ENCODE measurements at regions not wholly inside any gene's neighbourhood (a gene's known extent, or its start where the extent isn't known, plus 50 kb on each side); places are given as distances from the start of the nearest gene placed in this dataset.
A peak's percentile ranks its signal among the peaks of the same experiment; 100 is the strongest.

DNA sequence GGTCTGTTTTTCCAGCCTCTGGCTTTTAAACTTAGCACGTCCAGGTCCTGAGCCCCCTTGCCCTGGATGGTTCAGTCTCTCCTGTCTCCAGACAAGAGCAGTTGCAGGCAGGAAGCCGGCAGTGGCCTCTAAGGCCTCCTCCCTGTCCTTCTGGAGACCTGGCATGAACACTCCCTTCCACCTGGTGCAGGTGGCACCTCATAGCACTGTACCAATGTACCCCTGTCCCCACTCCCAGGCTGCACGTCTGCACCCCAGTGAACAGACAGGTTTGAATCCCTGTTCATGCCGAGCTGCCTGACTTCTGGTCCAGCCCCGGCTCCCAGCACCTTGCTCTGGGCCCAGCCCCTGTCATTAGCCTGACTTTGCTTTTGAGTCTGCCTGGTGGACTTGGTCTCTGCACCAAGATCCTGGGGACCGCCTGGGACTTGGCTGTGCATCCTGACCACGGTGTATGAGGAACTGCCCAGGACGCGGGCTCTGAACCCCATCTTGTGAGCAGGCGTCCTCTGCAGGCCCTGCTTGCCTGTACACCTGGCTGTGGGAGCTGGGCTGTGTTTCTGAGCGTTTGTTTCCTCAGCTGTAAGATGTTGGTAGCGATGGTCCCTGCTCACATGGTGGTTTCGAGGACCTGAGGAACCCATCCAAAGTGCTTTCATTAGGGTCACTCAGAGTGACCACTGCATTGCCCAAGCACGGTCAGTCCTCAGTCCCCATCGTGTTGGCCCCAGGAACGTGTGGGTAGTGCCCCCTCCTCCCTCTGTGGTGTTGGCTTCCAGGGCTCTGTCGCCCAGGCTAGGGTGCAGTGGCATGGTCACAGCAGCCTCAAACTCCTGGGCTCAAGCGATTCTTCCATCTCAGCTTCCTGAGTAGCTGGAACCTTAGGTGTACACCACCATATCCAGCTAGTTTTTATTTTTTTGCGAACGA is 75.0 kb upstream of the SHANK2 start:
- H3K36me3 ChIP-seq = no peaks in the 10 kb centered on the region

DNA sequence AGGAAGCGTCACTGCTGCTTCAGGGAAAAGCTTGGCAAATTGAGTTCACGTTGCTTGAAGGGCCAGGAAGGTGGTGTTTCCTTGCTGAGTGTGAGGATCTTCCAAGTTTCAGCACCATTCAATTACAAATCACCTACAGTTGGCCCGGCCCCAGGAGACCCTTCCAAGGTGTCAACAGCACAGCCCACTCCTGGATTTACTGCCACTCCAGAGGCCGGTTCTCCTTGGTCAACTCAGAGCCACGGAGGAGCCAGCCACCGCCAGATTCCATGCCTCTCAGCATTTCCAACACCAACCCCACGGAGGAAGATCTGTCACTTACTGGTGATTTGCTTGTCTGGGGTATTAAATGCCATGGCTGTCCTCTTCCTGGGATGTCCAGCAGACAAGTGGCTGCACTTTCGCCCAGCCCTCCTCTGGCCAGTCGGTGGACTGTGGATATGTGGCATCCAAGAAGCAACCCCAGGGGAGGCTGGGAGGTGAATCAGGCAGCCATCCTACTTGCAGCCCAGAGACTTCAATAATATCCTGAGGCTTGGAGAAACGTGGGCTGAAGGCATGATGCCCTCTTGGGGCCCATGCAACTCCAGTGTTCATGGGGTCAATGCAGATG is 74.1 kb upstream of the SHANK2 start:
- TF ChIP-seq CTCF (IDR thresholded peaks at IDR 0.05) = no peak
- no peak for DNase-seq

More for the DNA sequence above, 75.0 kb upstream of the SHANK2 start:
- no peak overlapping the region for H3K27ac ChIP-seq
- H3K4me1 ChIP-seq = no peaks in the 10 kb centered on the region
- no peaks in the 10 kb centered on the region for H3K27me3 ChIP-seq (ENCODE audit: low read depth)
- H3K4me3 ChIP-seq = no peak overlapping the region
- TF ChIP-seq CTCF (IDR thresholded peaks at IDR 0.05) = no peak
- no peaks in the 10 kb centered on the region for H3K9me3 ChIP-seq
- DNase-seq (no peak), ATAC-seq (peak in 1 of 2 donors; percentile 39)
- intact Hi-C loops (cut with DNase I) = no loop called here

GRCh38 chr11:71325418-71326327 is 73.3 kb upstream of the SHANK2 start:
- intact Hi-C loops (cut with DNase I) = no loop called here
- H3K4me1 ChIP-seq = no peaks in the 10 kb centered on the region
- H3K36me3 ChIP-seq = no peaks in the 10 kb centered on the region
- no peak overlapping the region for H3K4me3 ChIP-seq
- H3K27me3 ChIP-seq (ENCODE audit: low read depth) = no peaks in the 10 kb centered on the region
- ATAC-seq (no peak), DNase-seq (no peak)
- TF ChIP-seq CTCF (IDR thresholded peaks at IDR 0.05) = no peak
- H3K27ac ChIP-seq = no peak overlapping the region
- H3K9me3 ChIP-seq = no peaks in the 10 kb centered on the region

More for the DNA sequence above, 74.1 kb upstream of the SHANK2 start:
- no peak for ATAC-seq
- Histone ChIP-seq H3K27me3 (ENCODE audit: low read depth) (no peaks in the 10 kb centered on the region), H3K4me3 (no peak overlapping the region), H3K4me1 (no peaks in the 10 kb centered on the region), H3K36me3 (no peaks in the 10 kb centered on the region), H3K9me3 (no peaks in the 10 kb centered on the region), H3K27ac (no peak overlapping the region)
- intact Hi-C loops (cut with DNase I) = no loop called here

DNA sequence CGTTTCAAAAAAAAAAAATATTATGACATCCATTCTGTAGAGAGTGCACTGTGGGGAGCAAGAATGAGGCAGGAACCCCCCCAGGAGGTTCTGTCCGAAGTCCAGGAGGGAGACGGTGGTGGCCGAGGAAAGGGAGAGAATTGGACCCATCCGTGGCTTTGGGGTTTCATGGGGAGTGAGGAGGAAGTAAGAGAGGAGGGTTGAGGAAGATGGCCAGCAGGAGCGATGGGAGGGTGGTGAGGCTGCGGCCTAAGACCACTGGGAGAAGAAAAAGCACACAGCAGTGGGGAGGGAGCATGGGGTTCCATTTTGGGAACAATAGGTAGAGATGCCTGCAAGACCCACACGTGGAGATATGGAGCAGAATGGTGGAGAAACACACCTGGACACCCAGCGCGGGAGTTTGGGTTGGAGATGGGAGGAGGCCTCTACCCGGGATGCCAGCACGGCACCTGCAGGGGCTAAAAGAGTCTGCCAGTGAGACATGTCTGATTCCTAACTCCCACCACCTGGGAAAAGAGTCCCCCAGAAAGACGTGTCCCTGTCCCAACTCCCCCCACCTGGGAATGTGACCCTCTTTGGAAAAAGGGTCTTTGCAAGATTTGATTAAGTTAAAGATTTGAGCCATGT is 72.5 kb upstream of the SHANK2 start:
- TF ChIP-seq CTCF (IDR thresholded peaks at IDR 0.05) = no peak
- intact Hi-C loops (cut with DNase I) = no loop called here
- ATAC-seq = no peak
- DNase-seq = no peak
- Histone ChIP-seq H3K9me3 (no peaks in the 10 kb centered on the region), H3K27me3 (ENCODE audit: low read depth) (no peaks in the 10 kb centered on the region), H3K4me3 (no peak overlapping the region), H3K4me1 (no peaks in the 10 kb centered on the region), H3K36me3 (no peaks in the 10 kb centered on the region), H3K27ac (no peak overlapping the region)
